Ishikawa (cell line): ENCODE measurements at regions not wholly inside any gene's neighbourhood (a gene's known extent, or its start where the extent isn't known, plus 50 kb on each side); places are given as distances from the start of the nearest gene placed in this dataset.

Source experiments
- CEBPB ChIP-seq: IDR thresholded peaks from 2 replicates; pipeline ENCODE4 v1.6.1; 2012
- EGR1 ChIP-seq: IDR thresholded peaks from 2 replicates; pipeline ENCODE4 v1.6.1; 2012
- EP300 ChIP-seq: IDR thresholded peaks from 2 replicates; pipeline ENCODE4 v1.6.1; 2012; ENCODE audit warnings: borderline replicate concordance
- FOXM1 ChIP-seq: IDR thresholded peaks from 2 replicates; pipeline ENCODE4 v1.6.1; 2012; ENCODE audit warnings: low read depth, borderline replicate concordance
- NFIC ChIP-seq: IDR thresholded peaks from 2 replicates; pipeline ENCODE4 v1.6.1; 2012
- RAD21 ChIP-seq: IDR thresholded peaks from 2 replicates; pipeline ENCODE4 v1.6.1; 2012; ENCODE audit warnings: low read depth
- TAF1 ChIP-seq: IDR thresholded peaks from 2 replicates; pipeline ENCODE4 v1.6.1; 2012; ENCODE audit warnings: low read depth, mild to moderate bottlenecking
- TCF12 ChIP-seq: IDR thresholded peaks from 2 replicates; pipeline ENCODE4 v1.6.1; 2012; ENCODE audit warnings: low read depth
- ZBTB7A ChIP-seq: IDR thresholded peaks from 2 replicates; pipeline ENCODE4 v1.6.1; 2012; ENCODE audit warnings: low read depth
- TF ChIP-seq, protein P1 (sequence below): IDR thresholded peaks from 2 replicates; pipeline ENCODE4 v1.6.1; 2012; ENCODE audit warnings: low read depth, mild to moderate bottlenecking
- TF ChIP-seq, protein P2 (sequence below): IDR thresholded peaks from 2 replicates; pipeline ENCODE4 v1.6.1; 2012

DNA sequence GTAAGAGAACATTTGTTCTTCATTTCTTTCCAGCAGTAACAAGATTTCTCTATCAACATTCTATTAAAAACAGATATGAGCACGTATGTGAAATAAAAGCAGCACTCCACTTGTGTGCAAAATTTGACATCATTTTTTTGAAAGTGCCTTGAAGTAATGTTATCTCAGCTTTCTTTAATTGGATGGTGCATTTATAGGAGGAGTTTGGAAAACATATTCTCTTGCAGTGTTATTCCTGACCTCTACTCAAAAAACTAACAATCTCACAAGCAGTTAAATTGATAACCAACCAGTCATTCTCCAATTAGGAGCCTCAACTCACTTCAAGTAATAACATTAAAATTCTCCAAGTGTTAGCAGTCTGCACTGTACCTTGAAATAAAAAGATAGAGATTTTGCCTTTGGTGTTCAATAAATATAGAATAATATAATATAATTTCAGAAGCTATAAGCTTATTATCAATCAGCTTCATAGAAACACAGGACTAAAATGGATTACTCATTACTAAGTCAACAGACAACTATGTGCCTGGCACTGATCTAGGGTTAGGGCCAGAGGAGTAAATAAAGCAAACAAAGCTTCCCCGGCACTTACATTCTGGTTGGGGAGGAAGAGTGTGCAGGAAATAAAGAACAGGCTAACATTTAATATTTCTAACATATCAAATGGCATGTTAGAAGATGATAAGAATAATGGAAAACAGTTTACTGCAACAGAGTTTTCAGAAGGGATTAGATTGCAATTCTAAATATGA, 149.0 kb upstream of the SGK1 start:
- TF ChIP-seq TAF1 (no peak), NFIC (no peak), ZBTB7A (no peak), CEBPB (no peak), RAD21 (no peak), EGR1 (no peak), EP300 (no peak), TCF12 (no peak), FOXM1 (no peak)
- TF ChIP-seq, protein P1, sequence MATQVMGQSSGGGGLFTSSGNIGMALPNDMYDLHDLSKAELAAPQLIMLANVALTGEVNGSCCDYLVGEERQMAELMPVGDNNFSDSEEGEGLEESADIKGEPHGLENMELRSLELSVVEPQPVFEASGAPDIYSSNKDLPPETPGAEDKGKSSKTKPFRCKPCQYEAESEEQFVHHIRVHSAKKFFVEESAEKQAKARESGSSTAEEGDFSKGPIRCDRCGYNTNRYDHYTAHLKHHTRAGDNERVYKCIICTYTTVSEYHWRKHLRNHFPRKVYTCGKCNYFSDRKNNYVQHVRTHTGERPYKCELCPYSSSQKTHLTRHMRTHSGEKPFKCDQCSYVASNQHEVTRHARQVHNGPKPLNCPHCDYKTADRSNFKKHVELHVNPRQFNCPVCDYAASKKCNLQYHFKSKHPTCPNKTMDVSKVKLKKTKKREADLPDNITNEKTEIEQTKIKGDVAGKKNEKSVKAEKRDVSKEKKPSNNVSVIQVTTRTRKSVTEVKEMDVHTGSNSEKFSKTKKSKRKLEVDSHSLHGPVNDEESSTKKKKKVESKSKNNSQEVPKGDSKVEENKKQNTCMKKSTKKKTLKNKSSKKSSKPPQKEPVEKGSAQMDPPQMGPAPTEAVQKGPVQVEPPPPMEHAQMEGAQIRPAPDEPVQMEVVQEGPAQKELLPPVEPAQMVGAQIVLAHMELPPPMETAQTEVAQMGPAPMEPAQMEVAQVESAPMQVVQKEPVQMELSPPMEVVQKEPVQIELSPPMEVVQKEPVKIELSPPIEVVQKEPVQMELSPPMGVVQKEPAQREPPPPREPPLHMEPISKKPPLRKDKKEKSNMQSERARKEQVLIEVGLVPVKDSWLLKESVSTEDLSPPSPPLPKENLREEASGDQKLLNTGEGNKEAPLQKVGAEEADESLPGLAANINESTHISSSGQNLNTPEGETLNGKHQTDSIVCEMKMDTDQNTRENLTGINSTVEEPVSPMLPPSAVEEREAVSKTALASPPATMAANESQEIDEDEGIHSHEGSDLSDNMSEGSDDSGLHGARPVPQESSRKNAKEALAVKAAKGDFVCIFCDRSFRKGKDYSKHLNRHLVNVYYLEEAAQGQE: no peak
- TF ChIP-seq, protein P2, sequence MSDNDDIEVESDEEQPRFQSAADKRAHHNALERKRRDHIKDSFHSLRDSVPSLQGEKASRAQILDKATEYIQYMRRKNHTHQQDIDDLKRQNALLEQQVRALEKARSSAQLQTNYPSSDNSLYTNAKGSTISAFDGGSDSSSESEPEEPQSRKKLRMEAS: no peak
